OCI-LY7 (cell line): ENCODE measurements at regions not wholly inside any gene's neighbourhood (a gene's known extent, or its start where the extent isn't known, plus 50 kb on each side); places are given as distances from the start of the nearest gene placed in this dataset.

Source experiments
- CTCF ChIP-seq: fragments of 200-600 bp; sonication (generic); conservative IDR thresholded peaks from 2 replicates; pipeline ENCODE4 v1.5.1; 2014; ENCODE audit warnings: mild to moderate bottlenecking, antibody characterized with exemption, low read length, moderate library complexity, mixed read lengths
- EZH2phosphoT487 ChIP-seq: fragments of 200-600 bp; sonication (generic); IDR thresholded peaks from 2 replicates; pipeline ENCODE4 v1.6.1; 2018; ENCODE audit warnings: low read depth, borderline replicate concordance, mild to moderate bottlenecking, mixed run types, antibody characterized with exemption, low read length, moderate library complexity, mixed read lengths

GRCh38 chr10:43891241-43891640 is 242.6 kb upstream of the ZNF32 start:
- TF ChIP-seq CTCF (no peak), EZH2phosphoT487 (no peak)
